NB4 (cell line): ENCODE measurements at regions not wholly inside any gene's neighbourhood (a gene's known extent, or its start where the extent isn't known, plus 50 kb on each side); places are given as distances from the start of the nearest gene placed in this dataset.

ENCODE experiments used
- DNase-seq: peaks from one replicate; pipeline ENCODE4 v3.0.0; 2010; ENCODE audit warnings: low read depth
- H3K4me3 ChIP-seq: one replicate; pipeline ENCODE4 v1.5.1; 2011; ENCODE audit warnings: mild to moderate bottlenecking, low read depth, low read length, moderate library complexity
- CTCF ChIP-seq: IDR thresholded peaks from one replicate; pipeline ENCODE4 v1.5.1; 2012; ENCODE audit warnings: low read depth, low read length
- MAX ChIP-seq: IDR thresholded peaks from 2 replicates; pipeline ENCODE4 v1.6.1; 2011; ENCODE audit warnings: low read depth, low read length
- MYC ChIP-seq: IDR thresholded peaks from 2 replicates; pipeline ENCODE4 v1.6.1; 2011; ENCODE audit warnings: low read depth, low read length
- POLR2A ChIP-seq: IDR thresholded peaks from 2 replicates; pipeline ENCODE4 v1.6.1; 2011; ENCODE audit warnings: mild to moderate bottlenecking; ENCODE audit not compliant: insufficient read length; ENCODE audit errors: extremely low read depth

DNA sequence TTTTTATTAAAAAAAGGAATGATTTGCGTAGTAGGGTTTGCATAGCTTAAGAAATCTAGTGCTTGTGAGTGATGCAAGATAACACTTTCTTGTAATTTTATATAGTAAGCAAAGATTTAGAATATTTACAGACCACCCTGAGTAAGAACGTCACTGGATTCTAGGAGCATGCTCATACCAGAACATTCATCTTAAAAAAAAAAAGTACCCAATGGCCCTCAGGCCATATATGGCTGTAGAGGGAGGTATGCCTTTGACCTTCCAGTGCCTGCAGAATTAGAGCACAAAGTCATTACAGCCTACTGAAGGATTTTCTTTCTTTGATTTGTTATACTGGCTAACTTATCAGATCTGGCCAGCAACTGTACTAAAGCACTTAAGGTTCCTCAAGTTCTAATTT lies 236.3 kb upstream of the GYPA start:
- H3K4me3 ChIP-seq, result no peak overlapping the region
- DNase-seq, result no peak
- no peak for TF ChIP-seq CTCF
- TF ChIP-seq MAX, result no peak
- no peak for TF ChIP-seq MYC
- no peak for TF ChIP-seq POLR2A

GRCh38 chr4:144384408-144384807 lies 243.9 kb upstream of the GYPA start:
- TF ChIP-seq POLR2A, result no peak
- DNase-seq, result no peak
- no peak overlapping the region for H3K4me3 ChIP-seq

- DNase-seq, result peak; percentile 2
- TF ChIP-seq CTCF, result no peak
- TF ChIP-seq POLR2A, result no peak
- no peak for TF ChIP-seq MYC
- no peak for TF ChIP-seq MAX
- H3K4me3 ChIP-seq, result no peak overlapping the region
Measured at GRCh38 chr4:144399927-144400326, 246.0 kb upstream of the HHIP start.

DNA sequence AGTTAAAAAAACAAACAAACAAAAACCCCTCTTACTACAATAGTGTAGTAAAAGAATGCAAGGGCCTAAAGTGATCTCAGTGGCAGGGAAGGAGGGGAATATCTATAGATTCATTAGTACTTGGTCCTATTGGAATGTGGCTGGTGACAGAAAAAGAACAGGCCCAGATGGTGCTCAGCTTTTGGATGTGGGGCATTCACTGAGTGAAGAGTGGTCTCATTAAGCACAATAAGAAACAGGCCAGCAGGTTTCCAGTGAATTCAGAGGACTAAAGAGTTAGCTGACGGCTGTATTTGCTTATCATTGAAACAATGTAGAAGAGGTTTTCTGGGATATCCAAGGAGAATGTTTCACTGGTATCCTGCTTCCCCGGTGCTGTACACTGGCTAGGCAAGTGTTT lies 243.8 kb upstream of the HHIP start:
- no peak for TF ChIP-seq MYC
- no peak for TF ChIP-seq POLR2A
- TF ChIP-seq CTCF, result no peak
- TF ChIP-seq MAX, result no peak
- no peak for DNase-seq
- no peak overlapping the region for H3K4me3 ChIP-seq

DNA sequence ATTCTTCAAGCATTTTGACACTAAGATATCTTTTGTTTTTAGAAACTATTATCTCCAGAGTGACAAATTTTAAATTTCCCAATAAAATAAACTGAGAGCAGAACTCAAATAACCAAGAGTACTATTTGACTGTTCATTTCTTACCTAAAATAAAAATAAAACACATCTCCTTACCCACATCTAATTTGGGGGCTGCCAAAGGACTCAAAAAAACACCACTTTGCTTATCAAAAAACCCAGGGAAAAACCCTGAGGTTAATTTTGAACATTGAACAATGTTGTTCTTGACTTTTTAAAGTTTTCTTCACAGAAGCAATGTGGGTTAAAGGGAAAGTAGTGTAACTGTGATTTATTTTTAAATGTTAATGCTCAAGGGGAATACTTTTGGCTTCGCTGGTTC lies 243.0 kb upstream of the HHIP start:
- H3K4me3 ChIP-seq, result no peak overlapping the region
- no peak for DNase-seq
- TF ChIP-seq MAX (no peak), MYC (no peak), CTCF (no peak), POLR2A (no peak)

DNA sequence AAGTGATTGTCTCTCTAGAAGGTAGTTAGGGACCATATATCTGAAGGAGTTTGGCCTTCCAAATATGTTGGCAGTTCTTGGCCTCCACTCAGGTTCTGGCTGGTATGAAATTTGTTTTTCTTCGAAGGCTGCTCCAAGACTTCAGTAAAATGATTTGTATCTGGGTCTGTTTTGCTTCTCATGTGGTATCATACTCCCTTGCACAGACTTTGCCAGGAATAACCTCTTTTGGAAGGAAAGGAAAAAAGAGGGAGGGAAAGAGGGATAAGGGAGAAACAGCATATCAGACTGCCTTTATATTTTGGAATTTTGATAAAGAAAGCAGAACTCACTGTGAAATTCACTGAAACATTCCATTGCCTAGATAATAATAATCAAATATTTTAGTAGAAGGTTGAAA lies 242.1 kb upstream of the HHIP start:
- TF ChIP-seq MYC (no peak), POLR2A (no peak), CTCF (no peak), MAX (no peak)
- no peak for DNase-seq
- no peak overlapping the region for H3K4me3 ChIP-seq
